Astrocyte of the hippocampus (primary cell): ENCODE measurements at regions not wholly inside any gene's neighbourhood (a gene's known extent, or its start where the extent isn't known, plus 50 kb on each side); places are given as distances from the start of the nearest gene placed in this dataset.

ENCODE experiments used
- DNase-seq: peaks from one replicate; pipeline ENCODE4 v3.0.0; 2011; ENCODE audit warnings: low read depth, low spot score

DNA sequence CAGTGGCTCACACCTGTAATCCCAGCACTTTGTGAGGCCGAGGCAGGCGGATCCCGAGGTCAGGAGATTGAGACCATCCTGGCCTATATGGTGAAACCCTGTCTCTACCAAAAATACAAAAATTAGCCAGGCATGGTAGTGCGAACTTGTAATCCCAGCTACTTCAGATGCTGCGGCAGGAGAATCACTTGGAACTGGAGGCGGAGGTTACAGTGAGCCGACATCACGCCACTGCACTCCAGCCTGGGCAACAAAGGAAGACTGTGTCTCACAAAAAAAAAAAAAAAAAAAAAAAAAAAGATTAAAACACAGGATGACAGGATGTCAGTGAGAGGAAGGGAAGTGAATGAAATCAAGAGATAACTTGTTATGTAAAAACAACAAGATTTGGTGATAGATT, 1158.5 kb downstream of the PCDH9 start:
- no peak for DNase-seq

DNA sequence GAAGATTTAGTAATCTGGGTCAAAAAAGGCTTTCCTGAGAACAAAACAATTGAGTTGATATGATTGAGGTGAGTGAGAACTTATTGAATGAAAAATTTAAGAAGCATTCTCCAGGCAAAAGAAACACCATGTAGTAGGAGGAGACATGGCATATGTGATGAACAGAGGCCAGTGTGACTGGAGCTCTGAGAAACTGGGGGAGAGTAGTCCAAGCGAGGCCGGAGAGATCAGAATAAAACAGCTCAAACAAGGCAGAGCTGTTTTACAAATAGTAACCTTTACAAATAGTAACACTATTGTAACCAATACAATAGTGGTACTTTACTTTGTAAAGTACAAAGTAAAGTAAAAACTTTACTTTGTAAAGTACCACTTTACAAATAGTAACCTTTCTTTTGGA, 1159.1 kb downstream of the PCDH9 start:
- no peak for DNase-seq

DNA sequence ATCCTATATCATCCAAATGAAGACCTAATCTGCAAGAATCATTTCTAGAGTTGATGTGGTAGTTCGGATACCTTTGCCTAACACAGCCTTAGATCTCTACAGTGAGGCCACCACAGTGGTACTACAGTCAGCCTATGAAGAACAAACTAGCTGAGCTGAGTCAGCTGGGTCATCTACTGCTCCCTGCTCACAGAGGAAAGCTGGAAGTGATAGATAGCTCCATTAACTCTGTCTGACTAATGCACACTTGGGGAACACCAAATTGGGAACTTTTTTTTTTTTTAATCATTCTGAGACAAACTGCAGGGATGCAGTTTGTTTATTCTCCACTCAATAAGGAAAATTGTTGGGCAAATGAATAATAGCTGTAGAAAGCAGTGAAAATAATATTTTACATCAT, 1160.6 kb downstream of the PCDH9 start:
- DNase-seq, result peak; percentile 7

DNA sequence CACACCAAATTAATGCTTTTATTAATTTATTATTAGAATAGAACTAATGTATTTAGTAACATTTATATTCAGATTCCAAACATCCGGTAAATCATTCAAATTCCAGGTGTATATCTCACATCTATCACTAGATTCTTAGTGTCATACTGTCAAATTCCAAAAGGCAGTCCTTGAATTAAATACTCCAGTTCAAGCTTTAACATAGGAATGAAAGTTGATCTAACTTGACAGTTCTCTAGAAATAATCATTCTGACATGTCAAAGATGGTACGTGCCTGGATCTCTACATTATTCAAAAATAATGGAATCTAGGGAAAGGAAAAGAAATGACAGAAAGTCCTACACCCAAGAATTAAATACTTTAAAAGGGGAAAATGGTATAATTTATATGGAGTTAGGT, 1161.5 kb downstream of the PCDH9 start:
- no peak for DNase-seq

DNA sequence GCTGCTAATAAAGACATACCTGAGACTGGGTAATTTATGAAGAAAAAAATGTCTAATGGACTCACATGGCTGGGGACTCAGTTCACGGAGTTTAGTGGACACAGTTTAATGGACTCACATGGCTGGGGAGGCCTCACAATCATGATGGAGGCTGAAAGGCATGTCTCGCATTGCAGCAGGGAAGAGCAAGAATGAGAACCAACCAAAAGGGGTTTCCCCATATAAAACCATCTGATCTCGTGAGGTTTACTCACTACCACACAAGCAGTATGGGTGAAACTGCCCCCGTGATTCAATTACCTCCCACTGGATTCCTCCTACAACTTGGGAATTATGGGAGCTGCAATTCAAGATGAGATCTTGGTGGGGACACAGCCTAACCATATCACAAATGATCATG, 1181.2 kb downstream of the PCDH9 start:
- DNase-seq, result no peak

DNA sequence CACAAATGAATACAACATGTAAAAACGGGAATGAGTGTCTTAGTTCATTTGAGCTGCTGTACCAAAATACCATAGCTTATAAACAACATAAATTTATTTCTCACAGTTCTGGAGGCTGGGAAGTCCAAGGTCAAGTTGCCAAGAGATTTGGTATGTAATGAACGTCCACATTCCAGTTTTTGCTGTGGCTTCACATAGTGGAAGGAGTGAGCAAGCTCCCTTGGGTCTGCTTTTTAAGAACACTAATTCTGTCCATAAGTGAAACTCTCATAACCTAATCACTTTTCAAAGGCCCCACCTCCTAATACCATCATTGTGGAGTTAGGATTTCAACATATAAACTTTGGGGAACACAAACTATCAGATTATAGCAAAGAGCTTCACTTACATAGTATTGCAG, 1189.6 kb downstream of the PCDH9 start:
- DNase-seq, result no peak

DNA sequence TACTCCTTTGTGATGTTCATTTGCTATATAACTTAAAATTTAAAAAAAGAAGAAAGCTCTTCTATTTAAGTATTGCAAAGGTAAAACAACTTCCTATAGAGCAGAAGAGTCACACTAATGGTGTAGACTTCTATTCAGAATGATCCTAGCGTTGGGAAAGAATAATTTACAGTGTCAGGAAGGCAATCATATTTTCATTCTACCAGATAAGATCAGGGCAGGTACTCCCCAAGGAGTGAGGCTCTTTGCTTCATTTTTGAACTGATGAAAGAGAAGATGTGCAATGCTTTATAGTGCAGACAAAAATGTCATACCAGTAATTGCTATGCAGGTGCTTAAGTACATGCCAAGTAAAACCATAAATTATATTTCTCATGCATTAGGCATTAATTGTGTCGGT, 1193.0 kb downstream of the PCDH9 start:
- no peak for DNase-seq

DNA sequence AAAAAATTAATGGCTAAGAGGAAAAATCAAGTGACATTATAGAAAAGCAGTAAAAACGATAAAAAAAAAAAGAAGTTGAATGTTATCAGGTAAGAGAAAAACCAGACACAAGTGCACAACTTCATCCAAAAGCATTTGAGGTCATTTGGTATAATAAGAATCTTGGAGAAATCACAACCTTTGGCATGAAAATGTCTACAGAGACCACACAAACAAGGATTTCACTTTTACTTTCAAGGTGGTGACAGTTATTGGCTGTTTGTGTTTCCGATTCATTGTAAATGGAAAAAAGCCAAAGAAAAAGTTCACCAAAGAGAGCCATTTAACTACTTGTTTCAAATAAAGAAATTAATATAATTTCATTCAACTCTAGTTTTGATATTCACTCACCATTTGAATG, 1193.5 kb downstream of the PCDH9 start:
- no peak for DNase-seq

DNA sequence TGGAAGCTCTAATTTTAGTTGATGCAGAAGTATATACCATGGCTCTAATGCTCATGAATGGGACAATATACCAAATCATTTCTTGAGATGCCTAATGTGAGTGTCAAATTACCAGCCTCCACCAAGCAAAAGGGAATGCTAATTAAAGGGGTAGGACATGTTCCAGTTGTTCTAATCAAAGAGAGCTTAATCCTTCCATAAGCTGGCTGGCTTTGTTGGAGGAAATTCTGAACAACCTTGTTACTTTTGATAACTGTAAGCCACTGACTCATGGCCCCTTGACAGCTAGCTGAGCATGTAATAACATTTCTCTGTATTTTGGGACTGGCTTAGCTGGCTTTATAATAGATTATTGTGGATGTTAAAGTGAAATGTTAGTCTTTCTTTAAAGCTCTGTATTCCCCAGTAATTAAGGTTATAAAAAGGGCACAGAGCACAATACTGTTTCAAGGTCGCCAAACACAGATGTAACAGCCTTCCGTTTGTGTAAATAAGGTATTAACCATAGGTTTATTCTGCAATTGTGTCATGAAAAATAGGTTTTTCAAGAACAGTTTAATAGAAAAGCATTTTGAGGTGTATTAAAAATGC, 1194.0 kb downstream of the PCDH9 start:
- peak; percentile 79 for DNase-seq

DNA sequence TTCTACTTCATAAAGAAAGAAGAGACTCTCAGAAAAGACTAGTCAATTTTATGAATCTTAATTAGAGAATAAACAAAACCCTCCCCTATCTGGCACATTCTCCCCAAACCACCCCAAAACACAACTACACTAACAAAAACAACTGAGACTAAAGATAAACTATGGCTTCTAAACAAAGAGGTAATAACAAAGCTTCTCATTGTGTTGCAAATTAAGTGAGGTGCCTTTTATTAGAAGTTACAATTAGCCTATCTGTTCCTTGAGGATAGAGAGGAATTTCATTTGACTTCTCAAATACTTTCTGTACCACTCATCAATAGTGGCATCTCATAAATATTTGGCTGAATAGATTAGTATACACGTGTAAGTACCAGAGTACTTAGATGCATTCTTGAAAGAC, 1196.2 kb downstream of the PCDH9 start:
- DNase-seq, result no peak

DNA sequence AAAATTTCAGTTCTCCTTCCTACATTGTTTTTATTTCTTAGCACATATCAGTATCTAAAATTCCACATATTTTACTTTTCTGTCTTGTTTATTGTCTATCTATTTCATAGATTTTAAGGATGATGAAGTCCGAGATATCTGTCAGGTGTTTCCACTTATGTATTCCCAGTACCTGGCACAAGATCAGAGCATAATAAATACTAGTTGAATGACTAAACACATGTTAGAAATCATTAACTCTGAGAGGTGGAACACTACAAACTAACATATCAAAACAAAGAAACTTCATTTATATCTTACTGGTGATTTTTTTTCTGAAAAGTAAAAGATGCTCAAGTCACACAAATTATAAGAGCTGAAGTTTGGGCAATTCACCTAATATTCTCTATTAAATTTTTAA, 1208.3 kb downstream of the PCDH9 start:
- DNase-seq, result no peak

DNA sequence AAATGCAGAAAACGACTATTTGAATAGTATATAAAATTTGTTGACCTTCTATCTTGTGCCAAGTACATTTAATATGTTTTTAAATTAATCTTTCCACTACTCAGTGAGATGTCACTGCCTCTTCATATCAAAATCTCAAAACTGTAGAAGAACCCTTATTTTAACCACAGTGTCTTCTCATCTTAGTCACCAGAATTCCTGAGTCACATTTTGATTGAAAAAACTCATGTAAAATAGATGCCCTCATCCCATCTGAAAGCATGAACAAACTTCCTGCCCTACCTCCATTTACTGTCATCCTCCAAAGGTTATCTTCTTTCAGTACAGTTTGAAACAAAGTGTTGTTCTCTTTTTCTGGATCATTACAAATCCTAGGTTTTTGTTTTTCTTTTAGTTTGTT, 1215.4 kb downstream of the PCDH9 start:
- no peak for DNase-seq

DNA sequence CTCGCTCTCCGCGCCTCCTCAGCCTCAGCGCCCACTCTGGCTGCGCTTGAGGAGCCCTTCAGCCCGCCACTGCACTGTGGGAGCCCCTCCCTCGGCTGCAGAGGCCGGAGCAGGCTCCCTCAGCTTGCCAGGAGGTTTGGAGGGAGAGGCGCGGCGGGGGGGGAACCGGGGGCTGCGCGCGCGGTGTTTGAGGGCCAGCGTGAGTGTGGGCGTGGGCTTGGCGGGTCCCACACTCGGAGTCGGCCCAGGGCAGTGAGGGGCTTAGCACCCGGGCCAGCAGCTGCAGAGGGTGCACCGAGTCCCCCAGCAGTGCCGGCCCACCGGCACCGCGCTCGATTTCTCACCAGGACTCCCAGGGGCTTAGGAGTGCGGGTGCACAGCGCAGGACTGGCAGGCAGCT, 1220.9 kb downstream of the PCDH9 start:
- DNase-seq, result no peak

DNA sequence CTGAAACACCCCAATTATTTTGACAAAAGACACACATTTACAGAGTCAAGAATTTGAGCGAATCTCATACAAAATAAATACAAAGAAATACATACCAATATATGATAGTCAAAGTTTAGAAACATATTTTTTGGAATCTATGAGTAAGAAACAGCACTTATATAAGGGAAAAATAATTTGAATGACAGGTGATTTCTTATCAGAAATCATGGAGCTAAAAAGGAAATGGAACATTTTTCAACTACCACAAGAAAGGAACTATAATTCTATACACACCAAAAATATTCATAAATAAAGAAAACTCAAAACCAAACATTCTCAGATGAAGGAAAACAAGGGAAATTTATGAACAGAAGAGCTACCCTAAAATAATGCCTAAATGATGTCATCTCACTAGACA, 1226.6 kb downstream of the PCDH9 start:
- DNase-seq, result no peak

DNA sequence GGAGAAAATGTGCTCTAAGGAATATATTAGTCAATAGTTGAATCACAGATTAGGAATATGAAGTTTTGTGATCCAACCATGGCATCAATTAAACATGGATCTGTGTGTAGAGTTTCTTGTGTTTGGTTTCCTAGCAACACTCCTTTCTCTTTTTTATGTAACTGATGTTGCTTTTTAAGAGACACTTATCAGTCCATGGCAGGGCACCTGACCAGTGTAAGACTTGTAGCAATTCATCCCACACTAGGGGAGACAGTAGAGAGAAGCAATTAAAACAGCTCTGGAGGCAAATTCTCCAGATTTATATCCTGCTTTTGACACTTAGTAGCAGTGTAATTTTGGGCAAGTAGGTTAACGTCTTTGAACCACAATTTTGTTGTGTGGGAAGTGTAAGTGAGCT, 1229.0 kb downstream of the PCDH9 start:
- no peak for DNase-seq

DNA sequence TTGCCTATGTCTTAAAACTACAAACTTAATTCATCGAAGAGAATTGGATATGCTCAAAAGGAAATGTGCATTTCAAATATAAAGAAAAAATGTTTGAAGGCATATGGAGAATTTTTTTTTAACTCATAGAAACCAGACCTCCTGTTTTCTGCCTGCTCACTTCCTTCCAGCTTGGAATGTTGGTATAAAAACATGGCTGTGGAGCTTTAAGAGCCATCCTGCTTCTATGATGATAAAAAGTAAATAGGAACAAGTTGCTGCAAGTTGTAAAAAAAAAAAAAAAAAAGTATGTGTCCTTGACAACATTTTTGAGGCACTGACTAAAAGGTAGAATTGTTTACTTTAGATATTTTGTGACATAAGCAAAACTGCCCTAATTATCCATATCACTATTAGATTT, 1230.7 kb downstream of the PCDH9 start:
- no peak for DNase-seq

DNA sequence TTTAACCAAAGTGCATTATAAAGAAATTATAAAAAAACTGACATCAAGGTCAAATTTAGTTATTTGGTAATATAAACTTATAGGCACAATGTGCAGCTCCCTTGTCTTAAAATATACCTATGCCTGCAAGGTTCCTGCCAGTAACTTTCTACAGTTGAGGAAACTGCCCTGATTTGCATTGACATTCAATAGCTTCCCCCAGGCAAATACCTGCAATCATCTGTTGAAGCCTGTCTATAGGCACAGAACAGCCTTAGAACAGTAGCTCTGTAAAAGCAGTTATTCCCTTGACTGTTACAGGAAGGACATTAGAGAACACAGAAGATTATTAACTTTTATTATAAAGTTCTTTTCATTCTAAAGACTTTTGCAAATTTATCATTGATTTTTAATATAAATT, 1239.5 kb downstream of the PCDH9 start:
- no peak for DNase-seq

DNA sequence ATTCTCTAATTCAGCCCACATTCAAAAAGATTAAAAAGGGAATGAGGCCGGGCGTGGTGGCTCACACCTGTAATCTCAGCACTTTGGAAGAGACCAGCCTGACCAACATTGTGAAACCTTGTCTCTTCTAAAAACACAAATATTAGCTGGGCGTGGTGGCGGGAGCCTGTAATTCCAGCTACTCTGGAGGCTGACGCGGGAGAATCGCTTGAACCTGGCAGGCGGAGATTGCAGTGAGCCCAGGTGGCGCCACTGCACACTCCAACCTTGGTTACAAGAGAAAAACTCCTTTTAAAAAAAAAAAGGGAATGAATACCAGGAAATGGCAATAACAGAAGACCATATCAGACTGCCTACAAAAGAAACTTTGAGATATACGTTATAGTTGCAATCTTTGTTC, 1244.5 kb downstream of the PCDH9 start:
- DNase-seq, result no peak

DNA sequence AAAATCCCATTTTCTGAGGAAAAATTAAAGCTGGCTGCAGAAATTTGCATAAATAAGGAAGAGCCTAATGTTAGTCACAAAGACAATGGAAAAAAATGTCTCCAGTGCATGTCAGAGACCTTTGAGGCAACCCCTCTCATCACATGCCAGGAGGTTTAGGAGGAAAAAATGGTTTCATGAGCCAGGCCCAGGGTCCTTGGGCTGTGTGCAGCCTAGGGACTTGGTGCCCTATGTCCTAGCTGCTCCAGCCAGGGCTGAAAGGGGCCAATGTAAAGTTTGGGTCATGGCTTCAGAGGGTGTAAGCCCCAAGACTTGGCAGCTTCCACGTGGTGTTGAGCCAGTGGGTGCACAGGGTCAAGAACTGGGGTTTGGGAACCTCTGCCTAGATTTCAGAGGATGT, 1252.6 kb downstream of the PCDH9 start:
- DNase-seq, result no peak

DNA sequence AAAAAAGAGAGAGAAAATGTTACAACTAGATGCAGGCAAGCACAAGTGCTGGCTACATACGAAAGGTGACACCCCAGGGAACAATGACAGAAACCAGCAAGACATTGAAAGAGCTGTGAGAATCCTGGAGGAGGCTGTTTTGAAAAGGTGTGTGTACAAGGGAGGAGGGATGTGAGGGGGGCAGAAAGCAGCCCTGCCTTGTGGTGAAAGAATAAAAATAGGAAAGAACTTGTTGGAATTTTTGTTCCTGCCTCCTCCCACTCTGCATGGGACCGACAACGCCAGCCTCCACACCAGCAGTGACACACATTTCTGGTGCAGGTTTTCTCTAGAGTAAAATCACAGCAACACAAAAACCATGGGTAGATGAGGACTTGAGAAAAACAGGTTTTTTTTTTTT, 1258.6 kb downstream of the PCDH9 start:
- no peak for DNase-seq

DNA sequence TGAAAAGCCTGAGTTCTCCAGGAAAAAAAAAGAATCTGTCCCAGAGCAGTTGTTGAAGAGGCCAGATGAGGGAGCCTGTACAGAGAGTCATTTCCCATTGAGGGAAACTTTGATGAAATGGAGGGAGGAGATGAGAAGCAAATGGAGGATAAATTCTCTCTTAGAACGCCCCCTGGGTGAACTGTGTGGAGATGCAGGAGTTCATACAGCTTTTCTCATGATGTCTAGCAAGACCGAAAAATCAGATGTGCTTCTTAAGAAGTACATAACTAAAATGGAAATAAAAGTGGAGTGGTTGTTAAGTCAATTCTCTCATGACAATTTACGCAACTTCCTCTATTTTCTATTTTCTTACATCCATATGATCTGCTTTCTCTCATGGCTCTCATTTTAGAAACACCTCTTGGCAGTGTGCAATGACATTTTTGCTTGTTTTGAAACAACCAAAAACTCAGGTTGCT, 1263.1 kb downstream of the PCDH9 start:
- DNase-seq, result peak; percentile 17

DNA sequence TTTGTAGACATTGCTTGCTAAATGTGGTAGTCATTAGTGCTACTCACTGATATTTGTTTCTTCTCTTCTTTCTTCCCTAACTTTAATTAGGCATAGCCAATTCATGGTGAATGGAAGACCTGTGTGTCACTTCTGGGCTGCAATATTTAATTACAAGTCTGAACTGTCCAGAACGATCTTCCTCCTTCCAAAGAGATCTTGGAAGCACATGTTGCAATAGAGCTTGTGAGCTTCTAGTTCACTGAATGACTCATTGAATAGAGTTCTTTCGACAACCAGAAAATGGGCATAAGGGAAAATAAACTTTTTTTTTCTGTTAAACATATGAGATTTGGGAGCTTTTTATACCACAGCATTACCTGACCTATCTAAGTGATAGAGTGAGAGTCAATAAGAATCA, 1264.6 kb downstream of the PCDH9 start:
- DNase-seq, result no peak

DNA sequence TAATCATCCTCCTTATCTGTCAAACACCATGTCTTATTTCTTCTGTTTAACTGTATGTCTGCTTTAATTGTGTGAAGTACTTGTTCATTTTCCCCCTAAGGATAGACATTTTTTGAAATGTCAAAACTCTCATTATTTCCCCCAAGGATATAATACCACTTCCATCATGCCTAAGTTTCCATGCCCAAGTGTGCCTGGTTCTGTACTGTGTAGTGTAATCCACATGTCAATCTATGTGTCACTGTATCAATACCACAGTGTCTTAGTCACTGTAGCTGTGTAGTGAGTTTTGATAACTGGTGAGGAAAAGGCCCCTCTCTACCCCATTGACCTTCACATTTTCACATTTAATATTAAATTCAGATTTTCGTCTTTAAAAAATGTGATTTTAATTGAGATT, 1265.5 kb downstream of the PCDH9 start:
- no peak for DNase-seq

DNA sequence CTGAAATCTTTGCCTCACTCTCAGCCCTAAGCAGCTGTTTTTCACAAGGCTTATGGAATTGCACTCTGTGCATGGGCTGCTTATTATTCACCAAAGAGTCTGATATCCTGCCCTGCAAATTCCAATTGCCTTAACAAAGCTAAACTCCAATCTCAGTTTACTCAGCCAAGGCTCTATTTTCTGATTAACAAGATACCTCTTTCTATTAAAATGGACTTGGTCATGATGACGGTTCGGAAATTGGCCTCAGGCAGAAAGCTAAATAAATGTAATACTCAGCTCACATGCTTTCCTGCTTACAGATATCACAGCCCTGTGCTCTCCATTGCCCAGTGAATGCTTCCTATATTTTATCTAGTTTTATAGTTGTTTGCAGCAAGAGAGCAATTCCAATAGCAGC, 1270.8 kb downstream of the PCDH9 start:
- DNase-seq, result no peak

DNA sequence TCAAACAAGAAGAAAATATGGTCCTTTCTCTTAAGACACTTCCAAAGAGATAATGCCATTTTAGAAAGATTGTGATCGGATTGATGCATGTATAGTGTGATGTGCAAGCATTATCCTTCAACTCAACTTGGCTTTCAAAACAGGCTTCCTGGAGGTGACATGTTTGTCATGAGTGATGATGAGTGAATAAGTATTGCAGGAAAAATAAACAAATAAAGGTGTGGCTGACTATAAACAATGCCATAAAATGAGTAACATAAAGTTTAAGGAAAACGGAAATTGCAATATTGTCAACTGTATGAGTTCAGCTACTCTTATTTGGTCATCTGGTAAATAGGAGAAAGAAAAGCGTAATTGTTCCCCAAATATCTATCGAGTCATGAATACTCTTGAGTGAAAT, 1283.7 kb downstream of the PCDH9 start:
- DNase-seq, result no peak
